PC-3 (cell line): ENCODE measurements at regions not wholly inside any gene's neighbourhood (a gene's known extent, or its start where the extent isn't known, plus 50 kb on each side); places are given as distances from the start of the nearest gene placed in this dataset.

Source experiments
- EZH2 ChIP-seq: fragments of 300-600 bp; sonication (generic); IDR thresholded peaks from one replicate; pipeline ENCODE4 v1.6.1; 2017; ENCODE audit warnings: antibody characterized with exemption, mild to moderate bottlenecking, low read length; ENCODE audit not compliant: unreplicated experiment
- EZH2phosphoT487 ChIP-seq: fragments of 300-600 bp; sonication (generic); IDR thresholded peaks from 2 replicates; pipeline ENCODE4 v1.6.1; 2018; ENCODE audit warnings: mild to moderate bottlenecking, antibody characterized with exemption, low read length, borderline replicate concordance
- TF ChIP-seq, protein P1 (sequence below): fragments of 300-600 bp; sonication (generic); conservative IDR thresholded peaks from 2 replicates; pipeline ENCODE4 v1.5.1; 2017; ENCODE audit warnings: antibody characterized with exemption, low read depth, mild to moderate bottlenecking, low read length

DNA sequence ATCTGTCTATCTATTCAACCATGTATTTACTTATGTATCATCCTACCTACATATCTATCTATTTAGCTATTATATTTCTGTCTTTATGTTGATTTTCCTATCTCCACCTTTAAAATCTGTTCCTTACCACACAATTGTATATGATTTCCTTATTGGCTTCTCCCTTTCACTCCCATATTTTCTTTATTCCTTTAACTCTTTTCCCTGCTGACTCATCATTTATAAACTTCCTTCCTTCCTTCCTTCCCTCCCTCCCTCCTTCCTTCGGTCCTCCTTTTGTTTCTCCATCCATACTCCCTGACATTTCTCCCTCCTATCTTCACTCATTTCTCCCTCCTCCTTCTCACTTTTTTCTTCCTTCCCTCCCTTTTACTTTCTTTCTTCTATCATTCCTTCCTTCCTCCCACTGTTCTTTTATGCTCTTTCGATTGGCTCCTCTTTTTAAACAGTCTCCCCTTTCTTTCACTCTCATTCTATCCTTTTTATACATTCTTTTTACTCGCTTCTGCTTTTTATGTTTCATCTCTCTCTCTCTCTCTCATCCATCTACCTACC is 100.3 kb downstream of the RBMX2 start:
- TF ChIP-seq, protein P1, sequence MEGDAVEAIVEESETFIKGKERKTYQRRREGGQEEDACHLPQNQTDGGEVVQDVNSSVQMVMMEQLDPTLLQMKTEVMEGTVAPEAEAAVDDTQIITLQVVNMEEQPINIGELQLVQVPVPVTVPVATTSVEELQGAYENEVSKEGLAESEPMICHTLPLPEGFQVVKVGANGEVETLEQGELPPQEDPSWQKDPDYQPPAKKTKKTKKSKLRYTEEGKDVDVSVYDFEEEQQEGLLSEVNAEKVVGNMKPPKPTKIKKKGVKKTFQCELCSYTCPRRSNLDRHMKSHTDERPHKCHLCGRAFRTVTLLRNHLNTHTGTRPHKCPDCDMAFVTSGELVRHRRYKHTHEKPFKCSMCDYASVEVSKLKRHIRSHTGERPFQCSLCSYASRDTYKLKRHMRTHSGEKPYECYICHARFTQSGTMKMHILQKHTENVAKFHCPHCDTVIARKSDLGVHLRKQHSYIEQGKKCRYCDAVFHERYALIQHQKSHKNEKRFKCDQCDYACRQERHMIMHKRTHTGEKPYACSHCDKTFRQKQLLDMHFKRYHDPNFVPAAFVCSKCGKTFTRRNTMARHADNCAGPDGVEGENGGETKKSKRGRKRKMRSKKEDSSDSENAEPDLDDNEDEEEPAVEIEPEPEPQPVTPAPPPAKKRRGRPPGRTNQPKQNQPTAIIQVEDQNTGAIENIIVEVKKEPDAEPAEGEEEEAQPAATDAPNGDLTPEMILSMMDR: no peak
- TF ChIP-seq EZH2phosphoT487: no peak
- no peak for TF ChIP-seq EZH2
